Neural crest cell (in vitro differentiated cells): ENCODE measurements at regions not wholly inside any gene's neighbourhood (a gene's known extent, or its start where the extent isn't known, plus 50 kb on each side); places are given as distances from the start of the nearest gene placed in this dataset.

Experiments
- DNase-seq: peaks from one replicate; pipeline ENCODE4 v3.0.0; 2021; ENCODE audit warnings: low read depth, mixed read lengths, low spot score
- H3K27ac Mint-ChIP-seq: one replicate; pipeline ENCODE4 v1.8.0; 2021; ENCODE audit warnings: mild to moderate bottlenecking, mixed read lengths; ENCODE audit not compliant: unreplicated experiment
- H3K27me3 Mint-ChIP-seq: 2 replicates; pipeline ENCODE4 v1.8.0; 2021; ENCODE audit warnings: low read depth, mild to moderate bottlenecking, mixed read lengths
- H3K36me3 Mint-ChIP-seq: 2 replicates; pipeline ENCODE4 v1.8.0; 2021; ENCODE audit warnings: low read depth, mild to moderate bottlenecking, mixed read lengths
- H3K4me1 Mint-ChIP-seq: 2 replicates; pipeline ENCODE4 v1.8.0; 2021; ENCODE audit warnings: mixed read lengths
- H3K4me3 Mint-ChIP-seq: one replicate; pipeline ENCODE4 v1.8.0; 2021; ENCODE audit warnings: mild to moderate bottlenecking, mixed read lengths
- H3K9me3 Mint-ChIP-seq: 2 replicates; pipeline ENCODE4 v1.8.0; 2021; ENCODE audit warnings: mixed read lengths
- CTCF ChIP-seq: fragments of 200-600 bp; sonication (generic); conservative IDR thresholded peaks from 2 replicates; pipeline ENCODE4 v1.5.0; 2021; ENCODE audit warnings: antibody characterized with exemption, mild to moderate bottlenecking

- Mint-ChIP-seq H3K9me3 (no peaks in the 10 kb centered on the region), H3K27me3 (no peaks in the 10 kb centered on the region)
Observed at GRCh38 chr5:2182020-2182419, 299.3 kb upstream of the IRX4 start.

GRCh38 chr5:2181557-2181956 lies 298.8 kb upstream of the IRX4 start:
- no peak for TF ChIP-seq CTCF
- peaks cover 10% of the 10 kb centered on the region for H3K4me1 Mint-ChIP-seq
- no peaks in the 10 kb centered on the region for H3K27me3 Mint-ChIP-seq

More at GRCh38 chr5:2182020-2182419, 299.3 kb upstream of the IRX4 start:
- Mint-ChIP-seq H3K4me1 (peaks cover 10% of the 10 kb centered on the region), H3K36me3 (no peaks in the 10 kb centered on the region), H3K4me3 (no peak overlapping the region), H3K27ac (no peak overlapping the region)
- no peak for TF ChIP-seq CTCF
- DNase-seq, result no peak

GRCh38 chr5:2181149-2181548 lies 298.4 kb upstream of the IRX4 start:
- Mint-ChIP-seq H3K27ac (peak overlapping the region; percentile 39), H3K4me3 (no peak overlapping the region), H3K9me3 (no peaks in the 10 kb centered on the region), H3K36me3 (no peaks in the 10 kb centered on the region), H3K27me3 (no peaks in the 10 kb centered on the region), H3K4me1 (peaks cover 10% of the 10 kb centered on the region)
- no peak for DNase-seq
- no peak for TF ChIP-seq CTCF

More at GRCh38 chr5:2181557-2181956, 298.8 kb upstream of the IRX4 start:
- H3K4me3 Mint-ChIP-seq, result no peak overlapping the region
- no peak for DNase-seq
- no peak overlapping the region for H3K27ac Mint-ChIP-seq
- H3K36me3 Mint-ChIP-seq, result no peaks in the 10 kb centered on the region
- H3K9me3 Mint-ChIP-seq, result no peaks in the 10 kb centered on the region

- H3K4me1 Mint-ChIP-seq, result peaks cover 10% of the 10 kb centered on the region
- H3K9me3 Mint-ChIP-seq, result no peaks in the 10 kb centered on the region
- H3K36me3 Mint-ChIP-seq, result no peaks in the 10 kb centered on the region
- H3K4me3 Mint-ChIP-seq, result no peak overlapping the region
- no peak for DNase-seq
- no peak overlapping the region for H3K27ac Mint-ChIP-seq
- TF ChIP-seq CTCF, result no peak
- no peaks in the 10 kb centered on the region for H3K27me3 Mint-ChIP-seq
Observed at GRCh38 chr5:2180456-2180855, 297.7 kb upstream of the IRX4 start.

- Mint-ChIP-seq H3K4me1 (peaks cover 10% of the 10 kb centered on the region), H3K4me3 (no peak overlapping the region), H3K36me3 (no peaks in the 10 kb centered on the region), H3K27me3 (no peaks in the 10 kb centered on the region), H3K27ac (peak overlapping the region; percentile 43), H3K9me3 (no peaks in the 10 kb centered on the region)
- no peak for TF ChIP-seq CTCF
- no peak for DNase-seq
Observed at GRCh38 chr5:2179861-2180260, 297.1 kb upstream of the IRX4 start.

- Mint-ChIP-seq H3K36me3 (no peaks in the 10 kb centered on the region), H3K4me1 (peaks cover 15% of the 10 kb centered on the region), H3K9me3 (no peaks in the 10 kb centered on the region), H3K27me3 (no peaks in the 10 kb centered on the region), H3K4me3 (no peak overlapping the region), H3K27ac (no peak overlapping the region)
- TF ChIP-seq CTCF, result no peak
- DNase-seq, result no peak
Observed at GRCh38 chr5:2178528-2178927, 295.8 kb upstream of the IRX4 start.
